CD4-positive, alpha-beta T cell treated with Interleukin-6 for 4 hours (primary cell): ENCODE measurements at regions not wholly inside any gene's neighbourhood (a gene's known extent, or its start where the extent isn't known, plus 50 kb on each side); places are given as distances from the start of the nearest gene placed in this dataset.

Experiments used
- DNase-seq: peaks from one replicate; pipeline ENCODE4 v3.0.0-alpha.2; 2020; ENCODE audit warnings: mixed read lengths

GRCh38 chr4:24033626-24034025 is 143.8 kb upstream of the PPARGC1A start:
- DNase-seq: no peak

GRCh38 chr4:24032371-24032989 is 142.6 kb upstream of the PPARGC1A start:
- no peak for DNase-seq

- DNase-seq: no peak
Measured at GRCh38 chr4:24026596-24026995, 136.7 kb upstream of the PPARGC1A start.

GRCh38 chr4:24024605-24025004 is 134.8 kb upstream of the PPARGC1A start:
- no peak for DNase-seq

GRCh38 chr4:24024157-24024556 is 134.3 kb upstream of the PPARGC1A start:
- no peak for DNase-seq

- DNase-seq: no peak
Measured at GRCh38 chr4:24015782-24016181, 125.9 kb upstream of the PPARGC1A start.

- DNase-seq: no peak
Measured at GRCh38 chr4:24013668-24014422, 124.0 kb upstream of the PPARGC1A start.

GRCh38 chr4:24010994-24011393 is 121.1 kb upstream of the PPARGC1A start:
- no peak for DNase-seq

- no peak for DNase-seq
Measured at GRCh38 chr4:24010573-24010972, 120.7 kb upstream of the PPARGC1A start.

- DNase-seq: no peak
Measured at GRCh38 chr4:24007860-24008261, 118.0 kb upstream of the PPARGC1A start.

- DNase-seq: no peak
Measured at GRCh38 chr4:24006269-24006668, 116.4 kb upstream of the PPARGC1A start.

- DNase-seq: no peak
Measured at GRCh38 chr4:24003926-24004325, 114.1 kb upstream of the PPARGC1A start.

GRCh38 chr4:24003496-24003895 is 113.6 kb upstream of the PPARGC1A start:
- no peak for DNase-seq

GRCh38 chr4:24002330-24002966 is 112.6 kb upstream of the PPARGC1A start:
- no peak for DNase-seq

GRCh38 chr4:24001486-24002329 is 111.9 kb upstream of the PPARGC1A start:
- no peak for DNase-seq

GRCh38 chr4:24000470-24000831 is 110.6 kb upstream of the PPARGC1A start:
- no peak for DNase-seq

GRCh38 chr4:23999714-24000469 is 110.0 kb upstream of the PPARGC1A start:
- DNase-seq: no peak

- DNase-seq: no peak
Measured at GRCh38 chr4:23993373-23993772, 103.5 kb upstream of the PPARGC1A start.

- no peak for DNase-seq
Measured at GRCh38 chr4:23991444-23991843, 101.6 kb upstream of the PPARGC1A start.

GRCh38 chr4:23986270-23986669 is 96.4 kb upstream of the PPARGC1A start:
- no peak for DNase-seq

GRCh38 chr4:23981328-23981727 is 91.5 kb upstream of the PPARGC1A start:
- DNase-seq: no peak

GRCh38 chr4:23979534-23979933 is 89.7 kb upstream of the PPARGC1A start:
- no peak for DNase-seq

GRCh38 chr4:23978002-23978401 is 88.2 kb upstream of the PPARGC1A start:
- no peak for DNase-seq
